GM12873 (cell line): ENCODE measurements at regions not wholly inside any gene's neighbourhood (a gene's known extent, or its start where the extent isn't known, plus 50 kb on each side); places are given as distances from the start of the nearest gene placed in this dataset.

Experiments
- CTCF ChIP-seq: IDR thresholded peaks from 2 replicates; pipeline ENCODE4 v1.5.1; 2012; ENCODE audit warnings: low read depth, mild to moderate bottlenecking, moderate library complexity, low read length, control low read depth; ENCODE audit not compliant: insufficient read depth; ENCODE audit errors: missing control alignments

GRCh38 chr2:176745543-176746200 lies 466.9 kb upstream of the HNRNPA3 start:
- TF ChIP-seq CTCF, result no peak

- TF ChIP-seq CTCF, result no peak
Measured at GRCh38 chr2:176746411-176746810, 466.2 kb upstream of the HNRNPA3 start.

- TF ChIP-seq CTCF, result no peak
Measured at GRCh38 chr2:176747506-176747905, 465.1 kb upstream of the HNRNPA3 start.

GRCh38 chr2:176747928-176748327 lies 464.7 kb upstream of the HNRNPA3 start:
- no peak for TF ChIP-seq CTCF

GRCh38 chr2:176748662-176749061 lies 463.9 kb upstream of the HNRNPA3 start:
- TF ChIP-seq CTCF, result no peak

- TF ChIP-seq CTCF, result no peak
Measured at GRCh38 chr2:176751314-176752227, 461.0 kb upstream of the HNRNPA3 start.

- TF ChIP-seq CTCF, result no peak
Measured at GRCh38 chr2:176752295-176752694, 460.3 kb upstream of the HNRNPA3 start.
